EL (cell line): ENCODE measurements at regions not wholly inside any gene's neighbourhood (a gene's known extent, or its start where the extent isn't known, plus 50 kb on each side); places are given as distances from the start of the nearest gene placed in this dataset.
A peak's percentile ranks its signal among the peaks of the same experiment; 100 is the strongest.

Experiments used
- DNase-seq: peaks from one replicate; pipeline ENCODE4 v3.0.0-alpha.2; 2016

DNA sequence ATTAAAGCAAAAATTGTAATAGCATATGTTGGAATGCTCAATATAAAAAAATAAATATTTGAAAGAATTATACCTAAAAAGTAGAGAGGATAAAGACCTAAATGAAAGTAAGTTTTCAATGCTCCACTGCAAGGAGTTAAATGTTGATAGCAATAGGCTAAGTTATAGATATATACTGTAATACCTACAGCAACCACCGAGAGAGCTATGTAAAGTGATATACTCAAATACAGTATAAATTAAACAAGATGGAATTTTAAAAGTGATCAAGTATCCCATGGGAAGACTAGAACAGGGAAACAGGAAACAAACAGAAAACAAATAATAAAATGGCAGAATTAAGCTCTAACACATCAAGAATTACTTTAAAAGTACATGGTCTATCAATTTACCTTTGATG, 73.9 kb downstream of the CASP3 start:
- DNase-seq, result no peak

GRCh38 chr4:184574861-184575260, 74.4 kb downstream of the CASP3 start:
- DNase-seq, result no peak

DNA sequence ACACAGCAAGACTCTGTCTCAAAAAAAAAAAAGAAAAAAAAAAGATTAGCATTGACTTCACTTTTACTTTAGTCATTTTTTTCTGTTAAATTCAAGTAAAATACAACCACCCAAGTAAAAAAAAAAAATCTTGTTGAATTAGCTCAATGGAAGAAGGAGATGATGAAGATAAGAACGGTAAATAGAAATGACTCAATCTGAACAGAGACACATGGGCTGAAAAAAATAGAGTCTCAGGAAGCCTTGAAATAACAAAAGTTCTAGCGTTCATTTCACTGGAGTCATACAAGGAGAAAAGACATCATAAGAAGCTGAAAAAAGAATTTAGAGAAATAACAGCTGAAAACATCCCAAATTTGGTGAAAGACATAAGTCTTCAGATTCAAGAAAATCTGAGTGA, 75.5 kb downstream of the CASP3 start:
- DNase-seq, result peak; percentile 18

DNA sequence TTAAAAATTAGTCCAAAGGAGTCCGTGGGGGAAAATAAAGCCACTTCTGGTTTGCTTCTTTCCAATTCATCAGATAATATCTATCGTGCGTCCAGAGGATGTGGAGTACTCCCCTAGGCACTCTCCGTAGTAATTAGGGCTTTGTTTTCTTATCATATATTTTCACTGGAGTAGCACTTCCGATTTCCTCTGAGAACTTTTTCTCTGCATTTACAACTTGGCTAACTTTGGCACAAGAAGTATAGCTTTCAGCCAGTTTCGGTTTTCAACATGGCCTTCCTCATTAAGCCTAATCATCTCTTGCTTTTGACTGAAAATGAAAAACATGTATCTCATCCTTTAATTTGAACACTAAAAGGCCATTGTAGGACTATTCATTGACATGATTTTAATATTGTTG, 80.5 kb downstream of the CASP3 start:
- no peak for DNase-seq

GRCh38 chr4:184563621-184564020, 85.6 kb downstream of the CASP3 start:
- DNase-seq, result no peak

- no peak for DNase-seq
These were observed 84.6 kb upstream of the IRF2 start for GRCh38 chr4:184558996-184559395.

GRCh38 chr4:184553891-184554290, 79.5 kb upstream of the IRF2 start:
- no peak for DNase-seq

- no peak for DNase-seq
These were observed 76.1 kb upstream of the IRF2 start for GRCh38 chr4:184550476-184550875.

DNA sequence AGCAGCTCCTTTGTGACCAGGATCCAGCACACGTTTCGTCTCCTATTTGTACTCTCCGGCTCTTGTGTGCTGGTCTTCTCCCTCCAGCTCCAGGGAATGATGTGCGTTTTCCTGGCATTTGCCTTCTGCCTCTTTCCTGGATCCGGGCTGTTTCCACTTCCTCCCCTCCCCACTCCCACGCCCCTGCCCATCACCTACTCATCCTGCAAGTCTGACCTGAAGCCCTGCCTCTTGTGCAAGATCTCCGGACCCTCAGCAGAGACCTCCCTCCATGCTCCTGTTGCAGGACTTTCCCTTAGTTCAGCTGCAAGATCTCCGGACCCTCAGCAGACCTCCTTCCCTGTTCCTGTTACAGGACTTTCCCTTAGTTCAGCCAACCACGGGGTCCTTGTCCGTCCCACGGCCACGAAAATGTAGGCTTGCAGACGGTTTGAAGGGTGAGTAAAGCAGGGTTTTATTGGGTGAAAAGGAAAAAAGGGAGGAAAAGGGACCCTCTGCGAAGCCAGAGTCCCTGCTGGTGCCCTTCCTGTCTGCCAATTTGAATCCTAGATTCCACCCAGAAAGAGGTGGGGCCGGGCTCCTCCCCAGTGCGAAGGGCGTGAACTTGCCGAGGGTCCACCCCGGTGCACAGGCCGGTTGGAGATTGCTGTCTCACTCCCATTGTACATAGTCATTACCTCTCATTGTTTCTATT, 74.4 kb upstream of the IRF2 start:
- no peak for DNase-seq

GRCh38 chr4:184548316-184548647, 73.9 kb upstream of the IRF2 start:
- DNase-seq, result no peak

GRCh38 chr4:184544788-184545409, 70.5 kb upstream of the IRF2 start:
- DNase-seq, result no peak

DNA sequence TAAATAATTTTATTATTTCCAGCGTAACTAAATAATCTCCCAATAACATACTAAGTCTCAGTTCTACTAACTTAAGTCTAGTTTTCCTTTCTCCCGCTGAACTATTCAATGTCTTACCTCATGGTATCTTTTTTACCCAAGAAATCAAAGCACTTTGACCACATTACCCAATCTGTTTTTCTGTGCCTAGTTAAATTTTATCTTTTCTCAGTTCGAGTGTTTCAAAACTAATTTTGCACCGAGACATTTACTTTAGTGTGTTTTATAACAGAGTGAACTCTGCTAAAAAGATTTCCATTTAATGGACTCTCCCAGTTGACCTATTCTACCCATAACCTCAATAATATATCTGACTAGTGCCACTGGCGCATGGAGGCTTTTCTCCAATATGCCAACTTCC, 67.6 kb upstream of the IRF2 start:
- DNase-seq, result no peak

- no peak for DNase-seq
These were observed 66.0 kb upstream of the IRF2 start for GRCh38 chr4:184540307-184540706.

GRCh38 chr4:184538023-184538599, 63.8 kb upstream of the IRF2 start:
- peak; percentile 89 for DNase-seq

GRCh38 chr4:184537269-184538022, 63.1 kb upstream of the IRF2 start:
- peak; percentile 96 for DNase-seq

GRCh38 chr4:184536881-184537248, 62.5 kb upstream of the IRF2 start:
- DNase-seq, result no peak

GRCh38 chr4:184536065-184536880, 61.9 kb upstream of the IRF2 start:
- DNase-seq, result peak; percentile 37

DNA sequence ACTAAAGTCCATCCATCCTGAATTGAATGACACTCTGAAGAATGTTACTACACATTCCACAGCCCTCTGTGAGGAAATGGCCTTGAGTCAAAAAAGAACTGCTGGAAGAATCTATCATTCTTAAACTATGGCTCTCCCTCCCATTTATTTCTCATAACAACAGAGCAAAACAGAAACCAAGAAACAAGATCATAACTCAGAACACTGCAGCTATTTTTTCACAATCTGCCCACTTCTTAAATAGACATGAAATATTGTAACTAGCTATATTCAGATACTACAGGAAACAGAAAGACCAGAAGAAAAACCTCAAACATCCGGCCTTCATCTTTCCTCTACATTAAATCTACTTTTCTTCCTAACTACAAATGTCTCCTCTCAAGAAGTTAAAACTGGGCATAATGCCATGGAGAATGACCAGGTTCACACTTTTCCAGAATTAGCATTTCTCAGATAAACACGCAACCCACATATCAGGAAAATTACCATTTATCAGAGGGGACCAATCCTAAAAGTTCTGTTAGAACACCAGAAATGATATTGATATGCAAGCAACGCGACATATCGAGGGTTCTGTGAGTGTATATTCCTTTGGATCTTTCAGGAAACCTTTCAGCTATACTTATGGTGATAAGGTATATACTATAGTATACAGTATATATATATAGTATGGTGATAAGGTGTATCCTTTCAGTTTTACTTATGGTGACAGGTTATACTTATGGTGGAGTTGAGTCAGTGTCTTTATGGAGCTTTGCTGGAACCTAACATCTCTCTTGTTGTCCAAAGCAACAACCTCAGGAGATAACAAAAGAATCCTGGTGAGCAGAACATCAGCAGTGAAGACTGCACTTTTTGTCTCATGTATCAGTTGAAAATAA, 60.4 kb upstream of the IRF2 start:
- peak; percentile 69 for DNase-seq

- DNase-seq, result no peak
These were observed 59.6 kb upstream of the IRF2 start for GRCh38 chr4:184533908-184534307.

DNA sequence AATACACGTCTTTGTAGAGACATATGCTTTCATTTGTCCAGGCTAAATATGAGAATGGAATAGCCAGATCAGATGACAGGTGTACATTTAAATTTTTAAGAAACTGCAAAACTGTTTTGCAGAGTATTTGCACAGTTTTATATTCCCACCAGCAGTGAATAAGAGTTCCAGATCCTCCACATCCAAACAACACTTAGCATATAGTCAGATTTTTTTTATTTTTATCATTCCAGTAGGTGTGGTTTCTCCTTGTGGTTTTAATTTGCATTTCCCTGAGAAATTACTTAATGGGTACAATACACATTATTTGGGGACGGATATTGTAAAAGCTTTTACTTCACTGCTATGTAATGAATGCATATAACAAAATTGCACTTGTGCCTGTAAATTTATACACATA, 56.7 kb upstream of the IRF2 start:
- DNase-seq, result no peak

DNA sequence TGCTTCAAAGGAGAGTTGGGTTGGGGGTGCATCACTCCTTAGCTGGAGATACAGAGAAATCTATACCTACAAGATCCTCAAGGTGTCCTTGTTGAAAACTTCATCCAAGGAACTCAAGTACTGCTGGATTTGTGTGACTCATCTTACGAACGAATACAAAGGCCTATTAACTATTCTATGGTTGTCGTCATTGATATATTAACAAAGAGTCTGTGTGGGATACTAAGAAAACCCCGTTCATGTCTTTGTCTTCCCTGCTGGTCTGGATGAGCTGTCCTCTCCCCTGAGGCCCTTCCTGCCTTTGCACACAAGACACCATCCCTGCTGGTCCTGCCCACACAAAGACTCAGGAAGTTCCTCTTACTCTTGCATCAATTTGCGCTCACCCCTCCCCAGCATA, 54.9 kb upstream of the IRF2 start:
- peak; percentile 31 for DNase-seq

DNA sequence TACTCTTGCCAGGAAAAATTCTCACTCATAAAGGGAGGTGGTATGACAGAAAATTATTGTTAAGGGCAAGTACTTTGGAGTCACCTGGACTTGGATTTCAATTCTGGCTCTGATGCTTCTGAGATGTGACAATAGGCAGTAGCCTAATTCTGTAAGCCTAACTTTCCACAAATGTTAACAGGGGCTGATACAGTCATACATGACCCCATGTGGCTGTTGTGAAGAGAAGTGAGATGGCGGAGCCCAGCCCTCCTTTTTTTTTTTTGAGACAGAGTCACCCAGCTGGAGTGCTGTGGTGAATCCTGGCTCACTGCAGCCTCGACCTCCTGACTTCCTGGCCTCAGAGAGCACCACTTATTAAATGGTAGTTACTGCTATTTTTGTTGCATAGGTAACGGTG, 54.4 kb upstream of the IRF2 start:
- DNase-seq, result no peak
